ENCODE measurements at regions not wholly inside any gene's neighbourhood (a gene's known extent, or its start where the extent isn't known, plus 50 kb on each side); places are given as distances from the start of the nearest gene placed in this dataset.
"Not testable (repeated sequence)": the region's sequence is repeated elsewhere in the genome, so short reads cannot be mapped to it uniquely, and the experiment has no call there.

- Histone ChIP-seq H3K27me3 (ENCODE audit: insufficient read depth, low read length) (no peaks in the 10 kb centered on the region), H3K9me2 (ENCODE audit: low read depth, low read length) (no peaks in the 10 kb centered on the region), H3K36me3 (ENCODE audit: insufficient read depth, low read length) (no peaks in the 10 kb centered on the region), H4K20me1 (ENCODE audit: insufficient read depth, low read length) (no peaks in the 10 kb centered on the region), H3F3A (ENCODE audit: insufficient read depth, low read length) (no peaks in the 10 kb centered on the region), H3K4me1 (ENCODE audit: insufficient read depth, low read length, severe bottlenecking) (no peaks in the 10 kb centered on the region), H3K9ac (ENCODE audit: low read length) (no peak overlapping the region), H2AFZ (ENCODE audit: low read length) (no peak overlapping the region), H3K27ac (ENCODE audit: low read depth, low read length, poor library complexity, severe bottlenecking) (no peak overlapping the region), H3K4me3 (ENCODE audit: low read depth, low read length, poor library complexity, severe bottlenecking) (no peak overlapping the region), H3K79me2 (ENCODE audit: insufficient read depth, low read length) (no peaks in the 10 kb centered on the region), H3K4me2 (ENCODE audit: low read length) (no peak overlapping the region), H3K9me3 (ENCODE audit: low read length) (no peaks in the 10 kb centered on the region)
- TF ChIP-seq EZH2 (IDR thresholded peaks at IDR 0.05; ENCODE audit: borderline replicate concordance, low read length), result no peak
- no peak for TF ChIP-seq CTCF (IDR thresholded peaks at IDR 0.05; ENCODE audit: low read length)
These were observed 83.0 kb upstream of the PITRM1 start for GRCh38 chr10:3255616-3256015.

- Histone ChIP-seq H3K4me2 (ENCODE audit: low read length) (no peak overlapping the region), H3K4me1 (ENCODE audit: insufficient read depth, low read length, severe bottlenecking) (no peaks in the 10 kb centered on the region), H3K9me3 (ENCODE audit: low read length) (no peaks in the 10 kb centered on the region), H3K79me2 (ENCODE audit: insufficient read depth, low read length) (no peaks in the 10 kb centered on the region), H4K20me1 (ENCODE audit: insufficient read depth, low read length) (no peaks in the 10 kb centered on the region), H3K27me3 (ENCODE audit: insufficient read depth, low read length) (no peaks in the 10 kb centered on the region), H2AFZ (ENCODE audit: low read length) (no peak overlapping the region), H3K9ac (ENCODE audit: low read length) (no peak overlapping the region), H3K27ac (ENCODE audit: low read depth, low read length, poor library complexity, severe bottlenecking) (no peak overlapping the region), H3K9me2 (ENCODE audit: low read depth, low read length) (no peaks in the 10 kb centered on the region), H3K36me3 (ENCODE audit: insufficient read depth, low read length) (no peaks in the 10 kb centered on the region), H3F3A (ENCODE audit: insufficient read depth, low read length) (no peaks in the 10 kb centered on the region), H3K4me3 (ENCODE audit: low read depth, low read length, poor library complexity, severe bottlenecking) (no peak overlapping the region)
- no peak for TF ChIP-seq EZH2 (IDR thresholded peaks at IDR 0.05; ENCODE audit: borderline replicate concordance, low read length)
- TF ChIP-seq CTCF (IDR thresholded peaks at IDR 0.05; ENCODE audit: low read length), result no peak
These were observed 82.5 kb upstream of the PITRM1 start for GRCh38 chr10:3255075-3255474.

GRCh38 chr10:3253974-3254373 lies 81.4 kb upstream of the PITRM1 start:
- H3K9me2 ChIP-seq (ENCODE audit: low read depth, low read length); H4K20me1 ChIP-seq (ENCODE audit: insufficient read depth, low read length); H3K9ac ChIP-seq (ENCODE audit: low read length); H2AFZ ChIP-seq (ENCODE audit: low read length); H3K27ac ChIP-seq (ENCODE audit: low read depth, low read length, poor library complexity, severe bottlenecking); H3K27me3 ChIP-seq (ENCODE audit: insufficient read depth, low read length); H3K36me3 ChIP-seq (ENCODE audit: insufficient read depth, low read length); H3F3A ChIP-seq (ENCODE audit: insufficient read depth, low read length); H3K4me2 ChIP-seq (ENCODE audit: low read length); H3K4me1 ChIP-seq (ENCODE audit: insufficient read depth, low read length, severe bottlenecking); H3K4me3 ChIP-seq (ENCODE audit: low read depth, low read length, poor library complexity, severe bottlenecking); H3K9me3 ChIP-seq (ENCODE audit: low read length); H3K79me2 ChIP-seq (ENCODE audit: insufficient read depth, low read length): not testable (repeated sequence)

GRCh38 chr10:3251172-3251571 lies 78.6 kb upstream of the PITRM1 start:
- no peaks in the 10 kb centered on the region for H3K9me3 ChIP-seq (ENCODE audit: low read length)
- no peak overlapping the region for H2AFZ ChIP-seq (ENCODE audit: low read length)
- no peaks in the 10 kb centered on the region for H3K27me3 ChIP-seq (ENCODE audit: insufficient read depth, low read length)
- H4K20me1 ChIP-seq (ENCODE audit: insufficient read depth, low read length), result no peaks in the 10 kb centered on the region
- H3K9ac ChIP-seq (ENCODE audit: low read length), result no peak overlapping the region
- no peaks in the 10 kb centered on the region for H3K4me1 ChIP-seq (ENCODE audit: insufficient read depth, low read length, severe bottlenecking)
- H3K4me3 ChIP-seq (ENCODE audit: low read depth, low read length, poor library complexity, severe bottlenecking), result no peak overlapping the region
- H3K9me2 ChIP-seq (ENCODE audit: low read depth, low read length), result no peaks in the 10 kb centered on the region
- H3F3A ChIP-seq (ENCODE audit: insufficient read depth, low read length), result no peaks in the 10 kb centered on the region
- no peaks in the 10 kb centered on the region for H3K79me2 ChIP-seq (ENCODE audit: insufficient read depth, low read length)
- no peak overlapping the region for H3K27ac ChIP-seq (ENCODE audit: low read depth, low read length, poor library complexity, severe bottlenecking)
- no peaks in the 10 kb centered on the region for H3K36me3 ChIP-seq (ENCODE audit: insufficient read depth, low read length)
- H3K4me2 ChIP-seq (ENCODE audit: low read length), result no peak overlapping the region
- TF ChIP-seq EZH2 (IDR thresholded peaks at IDR 0.05; ENCODE audit: borderline replicate concordance, low read length), result no peak
- no peak for TF ChIP-seq CTCF (IDR thresholded peaks at IDR 0.05; ENCODE audit: low read length)
